Fibroblast of villous mesenchyme (primary cell): ENCODE measurements at regions not wholly inside any gene's neighbourhood (a gene's known extent, or its start where the extent isn't known, plus 50 kb on each side); places are given as distances from the start of the nearest gene placed in this dataset.

ENCODE experiments used
- DNase-seq: peaks from one replicate; pipeline ENCODE4 v3.0.0-alpha.2; 2010; ENCODE audit warnings: low read depth
- H3K4me3 ChIP-seq: 2 replicates; pipeline ENCODE4 v1.5.1; 2011; ENCODE audit warnings: low read depth, mild to moderate bottlenecking, low read length
- CTCF ChIP-seq: IDR thresholded peaks from 2 replicates; pipeline ENCODE4 v1.5.1; 2012; ENCODE audit warnings: low read depth, mild to moderate bottlenecking, low read length; ENCODE audit not compliant: insufficient read depth

- no peak overlapping the region for H3K4me3 ChIP-seq
- no peak for TF ChIP-seq CTCF
- no peak for DNase-seq
Measured at GRCh38 chr9:3704890-3705289, 179.1 kb upstream of the RFX3 start.

DNA sequence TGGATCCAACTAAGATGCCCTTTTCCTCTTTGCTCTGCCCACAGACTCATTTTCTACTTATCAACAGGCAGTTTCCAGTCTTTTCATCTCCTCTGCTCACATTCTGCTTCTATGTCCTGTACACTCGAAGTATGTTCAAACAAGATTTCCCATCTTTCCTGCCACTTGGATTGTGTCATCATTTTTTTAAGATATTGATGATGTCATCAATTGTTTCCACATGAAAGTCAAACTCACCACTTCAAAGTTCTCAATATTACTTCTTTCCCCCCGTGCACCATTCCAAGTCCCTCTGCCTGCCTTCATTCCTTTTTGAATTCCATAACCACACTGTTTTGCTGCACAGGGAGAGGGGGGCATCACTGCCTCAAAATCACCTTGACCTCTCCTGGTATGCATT, 175.0 kb upstream of the RFX3 start:
- no peak for TF ChIP-seq CTCF
- DNase-seq = no peak
- H3K4me3 ChIP-seq = no peak overlapping the region

- TF ChIP-seq CTCF = no peak
- H3K4me3 ChIP-seq = no peak overlapping the region
- DNase-seq = no peak
Measured at GRCh38 chr9:3699883-3700282, 174.1 kb upstream of the RFX3 start.

- no peak overlapping the region for H3K4me3 ChIP-seq
- TF ChIP-seq CTCF = no peak
- DNase-seq = peak; percentile 38
Measured at GRCh38 chr9:3698531-3698930, 172.7 kb upstream of the RFX3 start.

DNA sequence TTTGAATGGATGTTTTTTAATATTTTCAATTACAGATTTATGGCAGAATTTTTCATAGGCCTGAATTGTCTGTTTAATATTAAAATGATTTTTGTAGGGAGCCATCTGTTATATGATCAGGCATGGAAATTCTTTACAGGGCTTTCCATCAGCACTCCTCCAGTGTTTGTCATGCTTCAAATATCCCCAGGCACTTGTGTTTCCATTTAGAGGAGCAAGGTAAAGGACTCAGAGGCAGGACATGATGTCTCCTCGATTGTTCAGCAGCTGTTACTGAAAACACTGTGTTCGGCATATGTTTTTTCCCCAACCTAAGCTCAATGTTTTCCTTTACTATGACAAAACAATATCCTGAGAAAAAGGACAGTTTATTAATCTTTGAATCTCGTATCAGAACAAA, 172.3 kb upstream of the RFX3 start:
- DNase-seq = no peak
- no peak overlapping the region for H3K4me3 ChIP-seq
- no peak for TF ChIP-seq CTCF

DNA sequence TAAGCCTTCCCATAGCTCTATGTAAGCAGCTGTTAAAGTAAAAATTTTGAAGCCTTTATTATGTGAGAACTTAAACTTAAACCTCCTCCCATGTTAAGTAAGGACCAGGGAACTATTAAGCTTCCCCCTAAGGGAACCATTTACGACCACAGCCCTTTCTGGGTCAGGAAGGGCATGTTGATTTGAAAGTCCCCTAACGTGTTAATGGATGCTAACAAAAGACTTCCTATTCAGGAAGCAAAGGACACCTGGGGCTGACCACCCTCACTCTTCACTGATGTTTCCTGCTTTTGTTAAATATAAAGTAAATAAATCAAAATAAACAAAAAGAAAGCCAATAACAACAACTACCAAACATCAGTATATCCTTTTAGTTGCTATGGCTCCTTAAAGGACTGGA, 170.6 kb upstream of the RFX3 start:
- DNase-seq = no peak
- no peak for TF ChIP-seq CTCF
- H3K4me3 ChIP-seq = no peak overlapping the region

GRCh38 chr9:3692606-3693005, 166.8 kb upstream of the RFX3 start:
- H3K4me3 ChIP-seq = no peak overlapping the region
- no peak for DNase-seq
- TF ChIP-seq CTCF = no peak
